Chondrocyte (in vitro differentiated cells): ENCODE measurements at regions not wholly inside any gene's neighbourhood (a gene's known extent, or its start where the extent isn't known, plus 50 kb on each side); places are given as distances from the start of the nearest gene placed in this dataset.

ENCODE experiments used
- DNase-seq: peaks from one replicate; pipeline ENCODE4 v3.0.0; 2021; ENCODE audit warnings: mixed read lengths, low spot score
- H3K27ac Mint-ChIP-seq: one replicate; pipeline ENCODE4 v1.8.0; 2021; ENCODE audit warnings: mild to moderate bottlenecking, moderate library complexity, mixed read lengths; ENCODE audit not compliant: unreplicated experiment
- H3K27me3 Mint-ChIP-seq: 2 replicates; pipeline ENCODE4 v1.8.0; 2021; ENCODE audit warnings: low read depth, mixed read lengths
- H3K36me3 Mint-ChIP-seq: 2 replicates; pipeline ENCODE4 v1.8.0; 2021; ENCODE audit warnings: low read depth, mixed read lengths
- H3K4me1 Mint-ChIP-seq: 2 replicates; pipeline ENCODE4 v1.8.0; 2021; ENCODE audit warnings: low read depth, mild to moderate bottlenecking, mixed read lengths
- H3K4me3 Mint-ChIP-seq: one replicate; pipeline ENCODE4 v1.8.0; 2021; ENCODE audit warnings: mild to moderate bottlenecking, moderate library complexity, mixed read lengths; ENCODE audit not compliant: unreplicated experiment
- H3K9me3 Mint-ChIP-seq: 2 replicates; pipeline ENCODE4 v1.8.0; 2021; ENCODE audit warnings: low read depth, mixed read lengths
- CTCF ChIP-seq: fragments of 200-600 bp; sonication (generic); IDR thresholded peaks from 2 replicates; pipeline ENCODE4 v1.5.0; 2021; ENCODE audit warnings: antibody characterized with exemption, mild to moderate bottlenecking, moderate library complexity

GRCh38 chr16:73797115-73797514 lies 499.5 kb upstream of the PSMD7 start:
- TF ChIP-seq CTCF: no peak
- no peak for DNase-seq
- no peak overlapping the region for H3K4me3 Mint-ChIP-seq
- no peaks in the 10 kb centered on the region for H3K9me3 Mint-ChIP-seq
- H3K27ac Mint-ChIP-seq: no peak overlapping the region
- H3K27me3 Mint-ChIP-seq: peaks cover 19% of the 10 kb centered on the region
- H3K36me3 Mint-ChIP-seq: peaks cover 2% of the 10 kb centered on the region
- H3K4me1 Mint-ChIP-seq: peaks cover 13% of the 10 kb centered on the region

DNA sequence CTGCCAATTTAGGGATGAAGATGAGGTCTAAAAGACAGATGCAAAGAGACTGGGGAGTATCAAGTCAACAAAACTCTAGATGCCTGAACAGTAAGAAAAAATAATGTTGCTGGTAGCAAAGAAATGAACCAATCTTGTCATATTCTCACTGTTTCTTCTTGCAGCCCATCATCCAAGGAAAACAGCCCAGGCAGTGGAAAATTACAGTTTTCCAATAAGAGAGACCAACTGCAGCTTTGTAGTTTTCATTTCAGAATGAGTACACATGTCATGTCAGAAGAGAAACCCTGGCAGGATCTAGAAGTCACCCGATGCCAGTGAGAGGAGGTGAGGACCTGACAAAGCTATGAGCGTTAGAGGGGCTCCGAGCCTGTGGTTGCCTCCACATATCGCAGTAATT lies 500.4 kb upstream of the PSMD7 start:
- H3K36me3 Mint-ChIP-seq: peaks cover 2% of the 10 kb centered on the region
- DNase-seq: no peak
- peaks cover 13% of the 10 kb centered on the region for H3K4me1 Mint-ChIP-seq
- no peak overlapping the region for H3K4me3 Mint-ChIP-seq
- TF ChIP-seq CTCF: no peak
- H3K27me3 Mint-ChIP-seq: peaks cover 23% of the 10 kb centered on the region
- H3K9me3 Mint-ChIP-seq: no peaks in the 10 kb centered on the region
- H3K27ac Mint-ChIP-seq: no peak overlapping the region

- no peak for DNase-seq
- H3K4me1 Mint-ChIP-seq: peaks cover 13% of the 10 kb centered on the region
These were observed 501.6 kb upstream of the PSMD7 start for GRCh38 chr16:73794994-73795393.

DNA sequence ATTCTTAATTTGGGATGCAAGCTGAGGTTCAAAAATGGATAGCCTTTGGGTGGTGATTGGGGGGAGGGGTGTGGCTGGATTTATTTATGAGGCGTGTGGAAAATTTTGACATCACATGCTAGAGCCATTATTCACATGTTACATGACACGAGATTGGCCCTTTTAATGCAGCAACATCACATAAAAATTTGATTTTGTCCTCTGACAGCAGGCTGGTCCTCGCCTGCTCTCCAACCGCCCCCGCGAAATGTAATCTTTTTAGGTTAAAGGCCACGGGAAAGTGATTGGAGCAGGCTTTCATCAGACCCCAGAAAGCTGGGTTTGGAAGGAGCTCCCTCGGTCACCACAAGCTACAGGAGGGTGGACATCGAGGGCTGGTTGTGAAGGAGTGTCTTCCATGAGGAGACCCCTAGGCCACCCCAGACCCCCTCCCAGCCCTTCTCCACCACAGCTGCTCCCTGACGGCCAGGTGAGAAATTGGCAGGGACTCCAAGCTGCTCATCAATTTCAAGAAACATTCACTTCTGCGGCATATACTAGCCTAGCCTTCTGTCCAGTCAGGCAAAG lies 502.7 kb upstream of the PSMD7 start:
- Mint-ChIP-seq H3K27me3 (peaks cover 23% of the 10 kb centered on the region), H3K9me3 (no peaks in the 10 kb centered on the region), H3K4me3 (no peak overlapping the region), H3K36me3 (peaks cover 2% of the 10 kb centered on the region), H3K27ac (no peak overlapping the region), H3K4me1 (peaks cover 13% of the 10 kb centered on the region)
- no peak for TF ChIP-seq CTCF
- no peak for DNase-seq

More at GRCh38 chr16:73794994-73795393, 501.6 kb upstream of the PSMD7 start:
- Mint-ChIP-seq H3K27ac (no peak overlapping the region), H3K27me3 (peaks cover 23% of the 10 kb centered on the region), H3K4me3 (no peak overlapping the region), H3K9me3 (no peaks in the 10 kb centered on the region), H3K36me3 (peaks cover 2% of the 10 kb centered on the region)
- TF ChIP-seq CTCF: no peak

GRCh38 chr16:73793260-73793659 lies 503.4 kb upstream of the PSMD7 start:
- H3K9me3 Mint-ChIP-seq: no peaks in the 10 kb centered on the region
- H3K36me3 Mint-ChIP-seq: peaks cover 2% of the 10 kb centered on the region
- no peak overlapping the region for H3K4me3 Mint-ChIP-seq
- H3K27ac Mint-ChIP-seq: no peak overlapping the region
- no peak for TF ChIP-seq CTCF
- no peak for DNase-seq
- peaks cover 13% of the 10 kb centered on the region for H3K4me1 Mint-ChIP-seq
- H3K27me3 Mint-ChIP-seq: peaks cover 23% of the 10 kb centered on the region
